ENCODE measurements at regions not wholly inside any gene's neighbourhood (a gene's known extent, or its start where the extent isn't known, plus 50 kb on each side); places are given as distances from the start of the nearest gene placed in this dataset.
"Not testable (repeated sequence)": the region's sequence is repeated elsewhere in the genome, so short reads cannot be mapped to it uniquely, and the experiment has no call there.

DNA sequence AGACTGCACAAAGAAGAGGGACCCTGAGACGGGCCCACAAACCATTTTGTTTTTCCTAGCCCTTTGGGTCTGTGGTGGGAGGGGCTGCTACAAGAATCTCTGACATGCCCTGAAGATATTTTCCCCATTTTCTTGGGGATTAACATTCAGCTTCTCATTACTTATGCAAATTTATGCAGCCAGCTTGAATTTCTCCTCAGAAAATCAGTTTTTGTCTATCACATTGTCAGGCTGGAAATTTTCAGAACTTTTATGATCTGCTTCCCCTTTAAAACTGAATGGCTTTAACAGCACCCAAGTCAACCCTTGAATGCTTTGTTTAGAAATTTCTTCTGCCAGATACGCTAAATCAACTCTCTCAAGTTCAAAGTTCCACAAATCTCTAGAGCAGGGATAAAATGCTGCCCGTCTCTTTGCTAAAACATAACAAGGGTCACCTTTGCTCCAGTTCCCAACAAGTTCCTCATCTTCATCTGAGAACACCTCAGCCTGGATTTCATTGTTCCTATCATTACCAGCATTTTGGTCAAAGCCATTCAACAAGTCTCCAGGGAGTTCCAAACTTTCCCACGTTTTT, 560.0 kb upstream of the KCND2 start:
- no peak for DNase-seq (ENCODE audit: low spot score)

DNA sequence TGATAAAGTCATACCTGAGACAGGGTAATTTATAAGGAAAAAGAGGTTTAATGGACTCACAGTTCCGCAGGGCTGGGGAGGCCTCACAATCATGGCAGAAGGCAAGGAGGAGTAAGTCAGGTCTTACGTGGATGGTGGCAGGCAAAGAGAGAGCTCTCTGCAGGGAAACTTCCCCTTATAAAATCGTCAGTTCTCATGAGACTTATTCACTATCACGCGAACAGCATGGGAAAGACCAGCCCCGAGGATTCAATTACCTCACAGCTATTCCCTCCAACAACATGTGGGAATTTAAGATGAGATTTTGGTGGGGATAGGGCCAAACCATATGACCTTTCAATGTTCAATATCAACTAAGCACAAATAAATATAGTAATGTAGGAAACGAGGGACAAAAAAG, 559.4 kb upstream of the KCND2 start:
- no peak for DNase-seq (ENCODE audit: low spot score)

DNA sequence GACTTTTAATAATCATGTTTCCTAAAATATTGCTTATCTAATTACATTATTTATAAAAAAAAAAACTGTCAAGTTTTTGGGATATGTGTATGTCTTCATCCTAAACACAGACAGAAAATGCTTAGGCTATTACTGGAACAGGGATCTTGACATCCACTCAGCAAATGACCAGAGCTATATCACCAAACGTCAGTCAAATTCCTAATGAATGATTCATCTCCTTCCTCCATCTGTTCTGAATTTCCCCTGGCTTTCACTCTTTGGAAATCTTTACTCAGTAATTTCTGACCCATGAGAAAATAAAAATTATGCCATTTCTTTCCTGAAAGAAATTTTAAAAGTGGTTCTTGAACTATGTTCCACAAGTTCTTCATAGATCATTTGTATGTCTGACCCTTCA, 552.4 kb upstream of the KCND2 start:
- no peak for DNase-seq (ENCODE audit: low spot score)

DNA sequence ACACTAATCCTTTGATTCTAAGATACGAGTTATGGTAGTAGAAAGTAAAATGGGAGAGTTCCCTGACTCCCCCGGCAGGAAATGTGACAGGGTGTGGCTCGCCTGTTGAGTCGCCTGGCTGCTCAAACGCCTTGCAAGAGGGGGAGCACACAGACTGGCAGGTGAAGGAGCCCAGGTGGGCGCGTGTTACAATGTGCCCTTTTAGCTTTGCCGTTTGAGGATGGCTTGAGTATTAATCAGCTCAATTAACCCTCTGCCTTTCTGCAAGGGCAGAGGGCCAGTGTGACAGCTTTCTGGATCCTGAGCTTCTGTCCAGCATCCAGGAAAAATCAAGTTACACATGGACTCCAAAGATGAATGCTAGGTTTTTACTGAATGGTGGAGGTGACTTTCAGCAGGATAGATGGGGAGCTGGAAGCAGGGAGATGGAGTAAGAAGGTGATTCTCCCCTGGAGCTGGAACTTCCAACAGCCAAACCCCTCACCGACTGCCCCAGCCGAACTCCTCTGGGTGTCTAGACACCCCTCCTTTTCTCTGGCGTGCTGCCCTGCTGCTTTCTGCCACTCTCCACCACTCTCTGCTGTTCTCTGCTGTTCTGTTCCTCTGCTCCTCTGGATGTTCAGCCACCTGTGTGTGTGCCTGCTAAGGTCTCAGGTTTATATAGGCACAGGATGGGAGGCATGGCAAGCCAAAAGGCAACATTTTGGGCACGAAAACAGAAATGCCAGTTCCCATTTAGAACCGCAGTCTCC, 548.8 kb upstream of the KCND2 start:
- no peak for DNase-seq (ENCODE audit: low spot score)

DNA sequence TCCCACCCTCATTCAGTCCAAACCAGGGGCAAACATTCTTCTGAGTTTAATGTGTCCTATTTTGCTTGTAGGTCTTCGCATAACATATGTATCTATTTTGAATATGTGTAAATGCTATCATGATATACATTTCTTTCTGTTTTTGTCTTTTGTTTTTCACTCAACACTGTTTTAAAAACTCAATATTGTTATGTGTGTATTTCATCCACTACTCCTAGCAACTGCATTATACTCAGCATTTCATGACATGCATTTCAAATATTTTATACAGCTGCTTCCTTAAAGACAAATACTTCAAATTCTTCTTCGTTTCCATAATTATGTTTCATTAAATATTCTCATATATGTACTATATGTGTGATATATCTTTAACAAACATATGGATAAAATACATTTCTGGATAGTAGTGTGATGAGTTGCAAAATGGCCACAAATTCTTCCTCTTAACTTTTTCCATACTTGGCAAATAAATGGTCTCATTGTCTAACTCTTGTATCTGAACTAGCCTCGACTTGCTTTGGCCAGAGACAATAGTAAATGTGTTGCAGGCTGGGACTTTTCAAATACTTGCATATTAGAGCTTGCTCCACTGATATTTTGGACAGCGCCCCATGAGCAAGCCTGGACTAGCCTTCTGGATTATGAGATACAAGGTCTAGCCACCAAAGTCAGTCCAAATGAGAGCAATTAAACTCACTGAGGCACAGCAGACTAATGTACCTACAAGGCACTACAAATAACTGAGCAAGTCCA, 539.7 kb upstream of the KCND2 start:
- DNase-seq (ENCODE audit: low spot score): no peak

DNA sequence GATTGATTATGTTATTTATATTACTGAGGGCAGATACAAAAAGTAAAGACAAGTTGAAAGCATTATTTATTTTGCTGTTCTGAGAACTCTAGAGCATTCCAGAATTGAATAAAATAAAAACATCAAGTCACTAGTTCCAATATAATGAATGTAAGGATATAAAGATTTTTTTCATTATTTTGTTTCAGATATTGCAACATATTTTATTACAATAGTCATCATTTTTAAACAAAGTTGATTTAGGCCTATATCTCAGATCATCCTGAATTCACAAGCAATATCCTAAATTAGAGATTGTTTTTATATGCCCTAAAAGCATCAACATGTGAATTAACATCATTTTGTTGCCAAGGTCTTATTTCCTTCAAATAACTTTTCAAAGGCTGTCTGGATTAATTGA, 535.6 kb upstream of the KCND2 start:
- no peak for DNase-seq (ENCODE audit: low spot score)

DNA sequence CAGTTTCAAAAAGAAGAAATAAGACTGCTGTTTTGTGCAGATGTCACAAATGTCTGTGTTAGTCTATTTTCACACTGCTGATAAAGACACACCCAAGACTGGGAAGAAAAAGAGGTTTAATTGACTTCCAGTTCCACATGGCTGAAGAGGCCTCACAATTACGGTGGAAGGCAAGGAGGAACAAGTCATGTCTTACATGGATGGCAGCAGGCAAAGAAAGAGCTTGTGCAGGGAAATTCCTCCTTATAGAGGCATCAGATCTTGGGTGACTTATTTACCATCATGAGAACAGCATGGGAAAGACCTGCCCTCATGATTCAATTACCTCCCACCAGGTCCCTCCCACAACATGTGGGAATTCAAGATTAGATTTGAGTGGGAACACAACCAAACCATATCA, 527.7 kb upstream of the KCND2 start:
- DNase-seq (ENCODE audit: low spot score): not testable (repeated sequence)

DNA sequence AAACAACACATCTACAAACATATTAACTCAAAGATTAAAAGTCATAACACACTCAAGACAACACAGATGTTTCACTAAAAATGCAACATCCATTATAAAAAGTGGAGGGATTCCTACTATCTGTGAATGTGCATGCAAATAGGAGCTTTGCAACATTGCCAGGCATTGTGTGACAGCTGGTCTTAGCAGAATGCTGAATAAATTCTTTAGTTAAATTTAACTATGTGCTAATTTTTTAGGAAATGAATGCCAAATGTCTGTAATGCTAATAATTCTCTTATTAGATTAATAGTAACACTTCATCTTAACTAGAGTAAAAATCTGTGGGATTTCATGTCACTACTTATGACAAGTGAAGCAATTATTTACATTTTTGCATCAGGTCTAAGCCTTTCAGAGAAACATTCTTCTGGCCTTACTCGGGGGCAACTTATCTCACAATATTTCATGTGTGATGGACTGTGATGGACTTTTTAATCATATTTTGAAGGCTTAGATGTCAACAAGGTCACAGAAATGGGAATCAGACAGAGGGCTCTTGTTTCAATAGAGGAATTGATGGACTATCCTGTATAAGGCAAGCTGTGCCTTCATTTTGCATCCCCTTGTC, 524.6 kb upstream of the KCND2 start:
- DNase-seq (ENCODE audit: low spot score): no peak

DNA sequence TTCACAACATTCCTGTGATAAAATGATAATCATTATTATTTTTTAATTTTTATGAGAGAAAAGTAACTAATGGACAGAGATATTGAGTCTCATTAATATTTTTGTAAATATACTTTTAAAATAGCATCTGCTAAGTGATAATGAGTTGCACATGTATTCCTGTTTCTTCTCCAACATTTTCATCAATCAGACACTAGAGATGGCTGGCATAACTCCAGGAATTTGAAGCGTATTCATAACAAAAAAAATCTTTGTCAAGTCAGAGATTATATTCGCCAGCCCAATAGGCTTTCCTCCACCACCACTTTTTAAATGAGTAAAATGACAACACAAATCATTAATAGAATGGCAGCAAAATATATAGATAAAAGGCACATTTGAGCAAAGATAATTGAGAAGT, 524.0 kb upstream of the KCND2 start:
- DNase-seq (ENCODE audit: low spot score): no peak

DNA sequence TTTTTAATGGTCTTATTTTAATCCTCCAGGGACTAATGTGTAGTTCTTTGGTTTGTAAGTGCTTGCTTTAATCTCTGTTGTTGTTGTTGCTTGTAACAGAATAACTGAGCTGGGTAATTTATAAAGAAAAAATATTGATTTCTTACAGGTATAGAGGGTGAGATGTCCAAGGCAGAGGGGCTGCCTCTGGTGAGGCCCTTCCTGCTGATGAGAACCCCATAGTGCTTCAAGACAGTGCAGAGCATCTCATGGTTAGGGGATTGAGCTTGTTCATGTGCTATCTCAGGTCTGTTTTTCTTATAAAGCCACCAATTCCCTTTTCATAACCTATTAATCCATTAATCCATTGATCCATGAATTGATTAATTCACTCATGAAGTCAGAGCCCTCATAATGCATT, 516.3 kb upstream of the KCND2 start:
- no peak for DNase-seq (ENCODE audit: low spot score)

DNA sequence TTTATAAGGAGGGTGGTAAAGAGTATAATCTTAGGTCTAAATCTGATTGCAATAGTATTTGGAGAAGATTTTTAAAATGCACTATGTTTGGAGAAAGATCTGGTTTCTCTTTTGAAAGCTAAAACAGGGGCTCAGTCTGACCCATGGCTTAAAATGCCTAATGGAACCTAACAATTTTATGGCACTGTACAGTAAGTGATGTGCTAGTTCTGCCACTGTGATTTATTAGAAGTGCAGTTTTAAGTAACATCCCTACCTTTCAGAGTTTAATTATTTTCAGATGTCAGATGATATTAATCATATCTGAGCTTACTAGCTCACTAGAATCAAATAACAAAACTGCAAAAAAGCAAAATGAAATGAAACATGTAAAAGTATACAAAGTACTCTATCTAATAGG, 514.7 kb upstream of the KCND2 start:
- no peak for DNase-seq (ENCODE audit: low spot score)

DNA sequence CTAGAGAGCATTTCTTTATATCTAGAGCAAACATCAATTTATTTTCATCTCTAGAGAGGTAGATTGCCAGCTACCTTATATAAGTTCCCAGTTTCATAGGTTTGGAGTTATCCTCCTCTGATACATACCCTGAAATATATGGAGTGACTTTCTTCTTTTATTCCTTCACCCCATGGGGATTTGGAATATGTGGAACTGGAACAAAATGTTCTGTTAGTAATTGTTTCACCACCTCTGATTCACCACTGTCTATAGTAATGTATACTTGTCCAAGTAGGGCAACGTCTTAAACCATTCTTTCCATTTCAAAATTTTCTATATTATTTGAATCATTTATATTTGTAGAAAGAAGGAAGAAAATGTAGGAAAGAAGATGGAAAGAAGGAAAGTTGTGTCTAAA, 511.2 kb upstream of the KCND2 start:
- no peak for DNase-seq (ENCODE audit: low spot score)

DNA sequence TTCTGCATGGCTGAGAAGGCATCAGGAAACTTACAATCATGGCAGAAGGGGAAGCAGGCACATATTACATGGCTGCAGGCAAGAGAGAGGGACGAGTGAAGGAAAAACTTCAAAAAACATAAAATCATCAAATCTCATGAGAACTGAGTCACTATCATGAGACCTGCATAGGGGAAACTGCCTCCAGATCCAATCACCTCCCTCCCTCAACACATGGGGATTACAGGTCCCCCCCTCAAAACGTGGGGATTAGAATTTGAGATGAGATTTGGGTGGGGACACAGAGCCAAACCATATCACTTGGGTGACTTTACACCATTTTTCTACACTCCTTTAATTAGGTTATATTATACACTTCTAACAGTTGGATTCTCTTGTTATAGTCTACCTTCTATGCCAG, 490.7 kb upstream of the KCND2 start:
- no peak for DNase-seq (ENCODE audit: low spot score)

DNA sequence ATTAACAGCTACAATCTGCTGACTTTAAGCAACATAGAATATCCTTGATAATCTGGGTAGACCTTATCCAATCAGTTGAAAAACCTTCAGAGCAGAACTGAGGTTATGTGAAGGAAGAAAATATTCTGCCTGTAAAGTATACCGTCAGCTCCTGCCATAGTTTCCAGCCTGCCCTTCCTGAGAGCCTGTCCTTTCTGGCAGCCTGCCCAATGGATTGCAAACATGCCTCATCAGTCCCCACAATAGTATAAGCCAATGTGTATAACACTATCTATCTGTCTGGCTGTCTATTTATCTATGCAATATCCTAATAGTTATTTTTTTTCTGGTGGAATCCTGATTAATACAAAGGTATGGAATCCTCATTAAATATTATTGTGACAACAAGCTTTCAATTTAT, 489.2 kb upstream of the KCND2 start:
- DNase-seq (ENCODE audit: low spot score): no peak

DNA sequence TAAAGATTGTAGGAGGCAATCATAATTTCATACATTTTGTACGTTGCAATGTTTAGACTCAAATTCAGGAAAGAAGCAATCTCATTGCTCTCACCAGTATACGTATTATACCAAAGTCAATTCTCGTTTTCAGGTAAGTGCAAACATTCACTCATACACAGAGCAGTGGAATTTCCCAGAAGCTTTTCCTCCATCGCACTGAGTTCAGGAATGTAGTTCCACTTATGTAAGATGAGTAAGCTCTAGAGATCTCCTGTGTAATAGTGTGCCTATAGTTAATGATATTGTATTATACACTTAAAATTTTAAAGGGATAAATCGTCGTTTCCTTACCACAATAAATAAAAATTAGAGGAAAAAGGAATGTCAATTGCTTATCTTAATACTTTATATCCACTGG, 470.8 kb upstream of the KCND2 start:
- DNase-seq (ENCODE audit: low spot score): no peak

DNA sequence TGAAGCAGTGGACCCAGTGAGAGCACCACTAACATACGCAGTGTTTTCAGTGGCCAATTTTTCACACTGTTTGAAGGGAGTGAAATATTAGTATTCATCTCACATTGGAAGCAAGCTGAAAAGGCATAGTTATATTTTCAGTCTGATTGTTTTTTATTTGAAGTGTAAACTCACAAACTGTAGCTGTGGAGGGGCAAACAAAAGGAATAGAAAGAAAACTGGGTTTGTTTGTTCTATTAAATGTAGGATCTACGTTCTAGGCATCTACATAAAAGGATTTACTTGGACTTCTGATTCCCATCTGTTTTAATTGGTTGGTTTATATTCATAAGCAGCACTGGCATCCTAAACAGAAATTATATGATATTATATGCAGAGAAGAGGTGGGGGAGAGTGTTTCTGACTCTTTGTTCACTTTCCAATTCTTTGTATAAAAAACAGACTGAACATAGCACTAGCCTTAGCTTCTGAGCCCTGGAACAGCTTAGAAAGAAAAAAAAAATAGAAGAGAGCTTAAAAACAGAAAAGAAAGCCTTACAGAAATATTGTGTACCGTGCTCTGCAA, 447.8 kb upstream of the KCND2 start:
- no peak for DNase-seq (ENCODE audit: low spot score)

DNA sequence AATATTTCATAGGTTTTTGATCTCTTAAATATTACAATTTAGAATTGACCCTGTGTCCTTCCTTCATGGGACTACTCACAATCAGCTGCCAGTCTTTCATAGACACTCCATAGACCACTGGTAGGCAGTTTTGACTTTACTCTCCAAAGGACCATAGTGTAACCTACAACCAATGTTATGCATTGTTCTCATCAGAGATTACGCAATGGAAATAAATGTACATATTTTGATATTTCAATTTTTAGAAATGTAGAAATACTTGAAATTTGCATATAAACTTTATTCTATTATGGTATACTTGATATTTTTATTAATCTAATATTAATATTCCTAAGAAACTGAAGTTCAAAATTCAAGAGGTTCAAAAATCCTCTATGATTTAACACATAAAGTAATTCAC, 446.4 kb upstream of the KCND2 start:
- DNase-seq (ENCODE audit: low spot score): no peak

DNA sequence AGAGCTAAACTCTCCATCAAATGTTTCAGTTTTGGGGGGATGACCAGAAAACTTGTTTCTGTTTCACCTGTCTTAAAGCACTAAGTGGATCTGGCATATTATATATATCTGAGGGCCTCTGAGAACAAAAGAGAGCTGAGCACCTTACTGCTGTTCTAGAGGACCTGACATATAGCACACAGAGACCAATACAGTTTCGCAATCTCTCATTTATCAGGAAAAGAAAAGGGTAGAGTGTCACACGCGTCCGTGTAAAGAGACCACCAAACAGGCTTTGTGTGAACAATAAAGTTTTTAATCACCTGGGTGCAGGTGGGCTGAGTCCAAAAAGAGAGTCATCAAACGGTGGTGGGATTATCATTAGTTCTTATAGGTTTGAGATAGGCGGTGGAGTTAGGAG, 434.5 kb upstream of the KCND2 start:
- DNase-seq (ENCODE audit: low spot score): no peak

DNA sequence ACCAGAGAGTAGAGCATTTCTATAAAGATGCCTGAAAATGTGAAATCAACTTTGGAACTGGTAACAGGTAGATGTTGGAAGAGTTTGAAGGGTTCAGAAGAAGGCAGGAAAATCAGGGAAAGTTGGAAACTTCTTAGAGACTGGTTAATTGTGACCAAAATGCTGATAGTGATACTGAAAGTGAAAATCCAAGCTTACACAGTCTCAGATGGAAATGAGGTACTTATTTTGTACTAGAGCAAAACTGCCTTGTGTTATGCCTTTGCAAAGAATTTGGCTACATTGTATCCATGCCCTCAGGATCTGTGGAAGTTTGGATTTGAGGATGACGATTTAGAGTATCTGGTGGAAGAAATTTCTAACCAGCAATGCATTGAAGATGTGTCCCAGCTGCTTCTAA, 430.6 kb upstream of the KCND2 start:
- DNase-seq (ENCODE audit: low spot score): no peak

DNA sequence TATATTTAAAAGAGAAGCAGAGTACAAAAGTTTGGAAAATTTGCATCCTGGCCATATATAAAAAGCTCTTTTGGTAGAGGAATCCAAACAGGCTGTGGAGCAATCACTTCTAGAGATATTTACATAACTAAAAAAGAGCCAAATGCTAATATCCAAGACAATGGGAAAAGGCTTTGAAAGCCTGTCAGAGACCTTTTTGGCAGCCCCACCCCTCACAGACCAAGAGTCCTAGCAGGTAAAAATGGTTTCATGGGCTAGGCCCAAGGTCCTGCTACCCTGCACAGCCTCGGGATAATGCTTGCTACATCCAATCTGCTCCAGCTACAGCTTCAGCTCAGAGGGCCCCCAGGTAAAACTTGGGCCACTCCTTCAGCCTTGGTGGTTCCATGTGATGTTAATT, 430.2 kb upstream of the KCND2 start:
- DNase-seq (ENCODE audit: low spot score): no peak

DNA sequence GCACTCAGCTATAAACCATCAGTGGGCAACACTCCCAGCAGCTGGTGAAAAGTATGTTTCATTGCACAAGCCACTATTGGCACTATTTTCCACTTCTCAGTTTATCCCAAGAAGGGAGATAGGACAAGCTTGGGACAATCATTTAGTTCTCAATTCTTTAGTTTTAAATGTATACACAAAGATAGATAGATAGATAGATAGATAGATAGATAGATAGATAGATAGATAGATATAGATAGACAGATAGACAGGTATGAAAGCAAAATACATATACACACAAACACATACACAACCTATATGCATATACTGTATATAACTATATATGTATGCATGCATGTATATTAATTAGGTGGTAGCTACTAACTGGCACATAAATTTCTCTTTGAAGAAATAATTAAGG, 411.6 kb upstream of the KCND2 start:
- DNase-seq (ENCODE audit: low spot score): no peak

DNA sequence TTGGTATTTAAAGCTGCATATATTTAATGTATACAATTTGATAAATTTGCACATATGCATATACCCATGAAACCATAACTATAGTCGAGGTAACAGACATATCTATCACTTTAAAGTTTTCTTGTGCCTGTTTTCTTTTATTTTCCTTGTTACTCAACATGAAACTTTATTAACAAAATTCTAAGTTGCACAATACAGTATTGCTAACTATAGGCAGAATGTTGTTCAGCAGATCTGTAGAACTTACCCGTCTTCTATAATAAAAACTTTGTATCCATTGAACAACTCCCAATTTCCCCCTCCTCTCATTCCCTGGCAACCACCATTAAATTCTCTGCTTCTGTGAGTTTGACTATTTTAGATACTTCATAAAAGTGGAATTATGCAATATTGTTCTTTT, 404.6 kb upstream of the KCND2 start:
- DNase-seq (ENCODE audit: low spot score): no peak

DNA sequence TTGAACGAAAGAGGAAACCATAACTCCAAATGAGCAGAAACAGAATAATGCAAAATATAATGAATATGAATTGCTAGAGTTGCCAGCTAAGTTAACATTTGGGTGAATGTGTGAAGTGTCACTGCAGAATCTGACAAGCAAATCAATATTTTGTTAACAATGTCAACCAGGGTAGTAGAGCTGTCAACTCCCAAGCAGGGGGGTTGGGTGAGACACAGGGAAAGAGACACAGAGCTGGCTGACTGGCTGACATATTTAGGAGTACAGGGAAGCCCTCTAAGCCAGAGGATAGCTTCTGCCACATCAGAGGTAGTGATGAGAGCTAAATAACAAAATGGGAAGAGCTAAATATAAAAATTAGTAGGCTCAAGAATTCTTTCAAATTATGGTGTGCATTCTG, 393.1 kb upstream of the KCND2 start:
- DNase-seq (ENCODE audit: low spot score): no peak

Data from HuH-7.5 (cell line).